Neural cell (in vitro differentiated cells): ENCODE measurements at regions not wholly inside any gene's neighbourhood (a gene's known extent, or its start where the extent isn't known, plus 50 kb on each side); places are given as distances from the start of the nearest gene placed in this dataset.

ENCODE experiments used
- H2AFZ ChIP-seq: fragments of 200-600, 300-800 bp; sonication (generic), shearing (Covaris generic); 2 replicates; pipeline ENCODE4 v1.6.0; 2014; ENCODE audit warnings: low read depth, mild to moderate bottlenecking, antibody characterized with exemption, low read length, moderate library complexity
- H3F3A ChIP-seq: fragments of 200-600 bp; shearing (Covaris generic); 2 replicates; pipeline ENCODE4 v1.6.1; 2016; ENCODE audit warnings: mild to moderate bottlenecking, moderate library complexity, mixed read lengths, antibody characterized with exemption, low read length; ENCODE audit not compliant: insufficient read depth, poor library complexity, severe bottlenecking
- H3K27ac ChIP-seq: fragments of 200-600, 300-800 bp; sonication (generic), shearing (Covaris generic); 2 replicates; pipeline ENCODE4 v1.5.1; 2014; ENCODE audit warnings: mild to moderate bottlenecking, low read length, moderate library complexity
- H3K27me3 ChIP-seq: fragments of 300-800, 200-600 bp; sonication (generic), shearing (Covaris generic); 2 replicates; pipeline ENCODE4 v1.6.0; 2014; ENCODE audit warnings: mild to moderate bottlenecking, low read depth, low read length, moderate library complexity; ENCODE audit not compliant: insufficient read depth
- H3K36me3 ChIP-seq: fragments of 300-800, 200-600 bp; sonication (generic), shearing (Covaris generic); 2 replicates; pipeline ENCODE4 v1.5.1; 2014; ENCODE audit warnings: mild to moderate bottlenecking, antibody characterized with exemption, low read length, moderate library complexity; ENCODE audit not compliant: insufficient read depth
- H3K4me2 ChIP-seq: fragments of 300-800, 200-600 bp; sonication (generic), shearing (Covaris generic); 2 replicates; pipeline ENCODE4 v1.6.0; 2014; ENCODE audit warnings: mild to moderate bottlenecking, low read length
- H3K4me3 ChIP-seq: fragments of 300-800, 200-600 bp; sonication (generic), shearing (Covaris generic); 2 replicates; pipeline ENCODE4 v1.5.1; 2014; ENCODE audit warnings: mild to moderate bottlenecking, low read length, moderate library complexity
- H3K79me2 ChIP-seq: fragments of 200-600 bp; shearing (Covaris generic); replicated peaks from 2 replicates; pipeline ENCODE4 v1.6.0; 2014; ENCODE audit warnings: mild to moderate bottlenecking, low read length, moderate library complexity; ENCODE audit not compliant: insufficient read depth
- H3K9ac ChIP-seq: fragments of 300-800, 200-600 bp; sonication (generic), shearing (Covaris generic); 2 replicates; pipeline ENCODE4 v1.6.1; 2016; ENCODE audit warnings: mild to moderate bottlenecking, low read length, mixed read lengths
- H3K9me2 ChIP-seq: fragments of 200-600 bp; shearing (Covaris generic); 2 replicates; pipeline ENCODE4 v1.6.1; 2016; ENCODE audit warnings: mild to moderate bottlenecking, low read length, mixed read lengths; ENCODE audit not compliant: insufficient read depth
- H3K9me3 ChIP-seq: fragments of 200-600, 300-800 bp; sonication (generic), shearing (Covaris generic); 2 replicates; pipeline ENCODE4 v1.6.1; 2016; ENCODE audit warnings: mild to moderate bottlenecking, mixed run types, low read length, moderate library complexity, mixed read lengths
- H4K20me1 ChIP-seq: fragments of 200-600 bp; shearing (Covaris generic); 2 replicates; pipeline ENCODE4 v1.6.1; 2016; ENCODE audit warnings: mild to moderate bottlenecking, mixed run types; ENCODE audit not compliant: insufficient read depth
- CTCF ChIP-seq: fragments of 450-650 bp; IDR thresholded peaks from 2 replicates; pipeline ENCODE4 v1.5.1; 2014; ENCODE audit warnings: antibody characterized with exemption, mild to moderate bottlenecking, moderate library complexity; ENCODE audit not compliant: poor library complexity, severe bottlenecking
- EP300 ChIP-seq: fragments of 450-650 bp; conservative IDR thresholded peaks from 2 replicates; pipeline ENCODE4 v1.6.1; 2014; ENCODE audit warnings: antibody characterized with exemption, mild to moderate bottlenecking, moderate library complexity; ENCODE audit not compliant: poor library complexity, severe bottlenecking
- EZH2 ChIP-seq: fragments of 200-600, 300-800 bp; shearing (Covaris generic), sonication (generic); IDR thresholded peaks from 2 replicates; pipeline ENCODE4 v1.6.1; 2014; ENCODE audit warnings: antibody characterized with exemption, low read length, borderline replicate concordance, mild to moderate bottlenecking; ENCODE audit not compliant: insufficient read depth, poor library complexity, severe bottlenecking
- MXI1 ChIP-seq: fragments of 450-650 bp; conservative IDR thresholded peaks from 2 replicates; pipeline ENCODE4 v1.6.1; 2014; ENCODE audit warnings: antibody characterized with exemption, mild to moderate bottlenecking; ENCODE audit not compliant: poor library complexity, severe bottlenecking
- POLR2AphosphoS5 ChIP-seq: IDR thresholded peaks from 2 replicates; pipeline ENCODE4 v1.6.1; 2012
- RAD21 ChIP-seq: fragments of 450-650 bp; conservative IDR thresholded peaks from 2 replicates; pipeline ENCODE4 v1.6.1; 2014; ENCODE audit warnings: antibody characterized with exemption, mild to moderate bottlenecking, moderate library complexity
- REST ChIP-seq: IDR thresholded peaks from 2 replicates; pipeline ENCODE4 v1.6.1; 2012; ENCODE audit warnings: borderline replicate concordance
- SMC3 ChIP-seq: fragments of 450-650 bp; conservative IDR thresholded peaks from 2 replicates; pipeline ENCODE4 v1.6.1; 2014; ENCODE audit warnings: antibody characterized with exemption, mild to moderate bottlenecking, moderate library complexity; ENCODE audit not compliant: poor library complexity
- TAF1 ChIP-seq: IDR thresholded peaks from 2 replicates; pipeline ENCODE4 v1.6.1; 2012; ENCODE audit warnings: low read depth

GRCh38 chr6:126180585-126180984 is 159.3 kb upstream of the CENPW start:
- H2AFZ ChIP-seq: no peak overlapping the region
- no peak overlapping the region for H3K9ac ChIP-seq
- no peaks in the 10 kb centered on the region for H3K27me3 ChIP-seq
- H3K36me3 ChIP-seq: no peaks in the 10 kb centered on the region
- H3F3A ChIP-seq: no peaks in the 10 kb centered on the region
- no peak overlapping the region for H3K4me3 ChIP-seq
- no peak for TF ChIP-seq MXI1
- no peak overlapping the region for H3K4me2 ChIP-seq
- no peak overlapping the region for H3K27ac ChIP-seq
- no peaks in the 10 kb centered on the region for H4K20me1 ChIP-seq
- no peaks in the 10 kb centered on the region for H3K9me2 ChIP-seq
- no peaks in the 10 kb centered on the region for H3K9me3 ChIP-seq
- no peaks in the 10 kb centered on the region for H3K79me2 ChIP-seq

GRCh38 chr6:126181173-126181741 is 158.7 kb upstream of the CENPW start:
- no peaks in the 10 kb centered on the region for H3F3A ChIP-seq
- no peaks in the 10 kb centered on the region for H3K36me3 ChIP-seq
- TF ChIP-seq EZH2 (no peak), RAD21 (no peak), TAF1 (no peak), CTCF (no peak), MXI1 (no peak), EP300 (no peak), SMC3 (no peak), POLR2AphosphoS5 (no peak), REST (no peak)
- no peaks in the 10 kb centered on the region for H3K9me3 ChIP-seq
- no peak overlapping the region for H3K9ac ChIP-seq
- H2AFZ ChIP-seq: no peak overlapping the region
- H4K20me1 ChIP-seq: no peaks in the 10 kb centered on the region
- no peaks in the 10 kb centered on the region for H3K79me2 ChIP-seq
- no peak overlapping the region for H3K27ac ChIP-seq
- no peak overlapping the region for H3K4me3 ChIP-seq
- no peak overlapping the region for H3K4me2 ChIP-seq
- no peaks in the 10 kb centered on the region for H3K9me2 ChIP-seq
- no peaks in the 10 kb centered on the region for H3K27me3 ChIP-seq

- no peak overlapping the region for H3K9ac ChIP-seq
- no peak overlapping the region for H3K27ac ChIP-seq
- H3K4me2 ChIP-seq: no peak overlapping the region
- H4K20me1 ChIP-seq: no peaks in the 10 kb centered on the region
- no peak for TF ChIP-seq TAF1
- TF ChIP-seq POLR2AphosphoS5: no peak
- TF ChIP-seq SMC3: no peak
- no peak for TF ChIP-seq CTCF
- TF ChIP-seq EZH2: no peak
- TF ChIP-seq REST: no peak
- TF ChIP-seq MXI1: no peak
- TF ChIP-seq EP300: no peak
- TF ChIP-seq RAD21: no peak
- H3K4me3 ChIP-seq: no peak overlapping the region
- H3K27me3 ChIP-seq: no peaks in the 10 kb centered on the region
- no peaks in the 10 kb centered on the region for H3F3A ChIP-seq
- H3K79me2 ChIP-seq: no peaks in the 10 kb centered on the region
- no peaks in the 10 kb centered on the region for H3K36me3 ChIP-seq
- H3K9me3 ChIP-seq: no peaks in the 10 kb centered on the region
- H2AFZ ChIP-seq: no peak overlapping the region
- H3K9me2 ChIP-seq: no peaks in the 10 kb centered on the region
These were observed 158.0 kb upstream of the CENPW start for GRCh38 chr6:126181890-126182289.
